GM18505 (cell line): ENCODE measurements at regions not wholly inside any gene's neighbourhood (a gene's known extent, or its start where the extent isn't known, plus 50 kb on each side); places are given as distances from the start of the nearest gene placed in this dataset.

ENCODE experiments used
- ATAC-seq: cut with Tn5 transposase; IDR thresholded peaks from one replicate; pipeline ENCODE4 v1.9.1; 2021; ENCODE audit not compliant: unreplicated experiment
- POLR2A ChIP-seq: IDR thresholded peaks from 4 replicates; pipeline ENCODE4 v1.6.1; 2011; ENCODE audit warnings: borderline replicate concordance; ENCODE audit not compliant: insufficient read depth, insufficient read length; ENCODE audit errors: extremely low read depth

- no peak for ATAC-seq
- TF ChIP-seq POLR2A: no peak
These were observed 66.0 kb upstream of the IRX4 start for GRCh38 chr5:1948663-1949191.

- no peak for TF ChIP-seq POLR2A
- no peak for ATAC-seq
These were observed 65.4 kb upstream of the IRX4 start for GRCh38 chr5:1948111-1948510.

GRCh38 chr5:1946776-1947175 is 64.1 kb upstream of the IRX4 start:
- TF ChIP-seq POLR2A: no peak
- no peak for ATAC-seq

- ATAC-seq: no peak
- TF ChIP-seq POLR2A: no peak
These were observed 63.5 kb upstream of the IRX4 start for GRCh38 chr5:1946122-1946677.

GRCh38 chr5:1945606-1946005 is 62.9 kb upstream of the IRX4 start:
- no peak for ATAC-seq
- TF ChIP-seq POLR2A: no peak

- no peak for ATAC-seq
- no peak for TF ChIP-seq POLR2A
These were observed 61.7 kb upstream of the IRX4 start for GRCh38 chr5:1944408-1944807.

- ATAC-seq: no peak
- no peak for TF ChIP-seq POLR2A
These were observed 60.8 kb upstream of the IRX4 start for GRCh38 chr5:1943481-1943880.

GRCh38 chr5:1942630-1943029 is 59.9 kb upstream of the IRX4 start:
- ATAC-seq: no peak
- no peak for TF ChIP-seq POLR2A

- no peak for TF ChIP-seq POLR2A
- ATAC-seq: no peak
These were observed 59.4 kb upstream of the IRX4 start for GRCh38 chr5:1942158-1942557.

GRCh38 chr5:1939256-1939655 is 56.5 kb upstream of the IRX4 start:
- ATAC-seq: no peak
- TF ChIP-seq POLR2A: no peak

GRCh38 chr5:1938310-1939000 is 55.7 kb upstream of the IRX4 start:
- no peak for ATAC-seq
- TF ChIP-seq POLR2A: no peak

- TF ChIP-seq POLR2A: no peak
- ATAC-seq: no peak
These were observed 54.9 kb upstream of the IRX4 start for GRCh38 chr5:1937590-1937989.

GRCh38 chr5:1936901-1937300 is 54.2 kb upstream of the IRX4 start:
- no peak for ATAC-seq
- TF ChIP-seq POLR2A: no peak

- no peak for TF ChIP-seq POLR2A
- ATAC-seq: no peak
These were observed 53.7 kb upstream of the IRX4 start for GRCh38 chr5:1936413-1936812.
